ENCODE measurements at regions not wholly inside any gene's neighbourhood (a gene's known extent, or its start where the extent isn't known, plus 50 kb on each side); places are given as distances from the start of the nearest gene placed in this dataset.

GRCh38 chr4:29549342-29549741, 1170.8 kb upstream of the PCDH7 start:
- Histone ChIP-seq H3K36me3 (no peaks in the 10 kb centered on the region), H3K27ac (no peak overlapping the region), H3K9me3 (ENCODE audit: severe bottlenecking) (no peaks in the 10 kb centered on the region), H3K4me3 (ENCODE audit: low read depth, low read length) (no peak overlapping the region), H3K27me3 (ENCODE audit: insufficient read depth, low read depth, severe bottlenecking) (no peaks in the 10 kb centered on the region)
- no peak for TF ChIP-seq CTCF (IDR thresholded peaks at IDR 0.05; ENCODE audit: low read depth, low read length)
- no peak for DNase-seq

GRCh38 chr4:29551821-29552220, 1168.3 kb upstream of the PCDH7 start:
- no peak for DNase-seq
- Histone ChIP-seq H3K4me3 (ENCODE audit: low read depth, low read length) (no peak overlapping the region), H3K27me3 (ENCODE audit: insufficient read depth, low read depth, severe bottlenecking) (no peaks in the 10 kb centered on the region), H3K27ac (no peak overlapping the region), H3K9me3 (ENCODE audit: severe bottlenecking) (no peaks in the 10 kb centered on the region), H3K36me3 (no peaks in the 10 kb centered on the region)
- TF ChIP-seq CTCF (IDR thresholded peaks at IDR 0.05; ENCODE audit: low read depth, low read length) = no peak

GRCh38 chr4:29553846-29554245, 1166.3 kb upstream of the PCDH7 start:
- Histone ChIP-seq H3K27me3 (ENCODE audit: insufficient read depth, low read depth, severe bottlenecking) (no peaks in the 10 kb centered on the region), H3K36me3 (no peaks in the 10 kb centered on the region), H3K9me3 (ENCODE audit: severe bottlenecking) (no peaks in the 10 kb centered on the region), H3K27ac (no peak overlapping the region), H3K4me3 (ENCODE audit: low read depth, low read length) (no peak overlapping the region)
- TF ChIP-seq CTCF (IDR thresholded peaks at IDR 0.05; ENCODE audit: low read depth, low read length) = no peak
- no peak for DNase-seq

GRCh38 chr4:29558789-29559188, 1161.4 kb upstream of the PCDH7 start:
- Histone ChIP-seq H3K9me3 (ENCODE audit: severe bottlenecking) (no peaks in the 10 kb centered on the region), H3K36me3 (no peaks in the 10 kb centered on the region), H3K4me3 (ENCODE audit: low read depth, low read length) (no peak overlapping the region), H3K27ac (no peak overlapping the region), H3K27me3 (ENCODE audit: insufficient read depth, low read depth, severe bottlenecking) (no peaks in the 10 kb centered on the region)
- TF ChIP-seq CTCF (IDR thresholded peaks at IDR 0.05; ENCODE audit: low read depth, low read length) = no peak
- DNase-seq = no peak

GRCh38 chr4:29559286-29559685, 1160.9 kb upstream of the PCDH7 start:
- H3K27ac ChIP-seq = no peak overlapping the region
- no peak for DNase-seq
- no peak for TF ChIP-seq CTCF (IDR thresholded peaks at IDR 0.05; ENCODE audit: low read depth, low read length)
- H3K4me3 ChIP-seq (ENCODE audit: low read depth, low read length) = no peak overlapping the region
- H3K27me3 ChIP-seq (ENCODE audit: insufficient read depth, low read depth, severe bottlenecking) = no peaks in the 10 kb centered on the region
- H3K9me3 ChIP-seq (ENCODE audit: severe bottlenecking) = no peaks in the 10 kb centered on the region
- H3K36me3 ChIP-seq = no peaks in the 10 kb centered on the region

GRCh38 chr4:29560452-29560851, 1159.7 kb upstream of the PCDH7 start:
- H3K4me3 ChIP-seq (ENCODE audit: low read depth, low read length) = no peak overlapping the region
- H3K9me3 ChIP-seq (ENCODE audit: severe bottlenecking) = no peaks in the 10 kb centered on the region
- no peak for TF ChIP-seq CTCF (IDR thresholded peaks at IDR 0.05; ENCODE audit: low read depth, low read length)
- H3K27me3 ChIP-seq (ENCODE audit: insufficient read depth, low read depth, severe bottlenecking) = no peaks in the 10 kb centered on the region
- no peak for DNase-seq
- no peaks in the 10 kb centered on the region for H3K36me3 ChIP-seq
- no peak overlapping the region for H3K27ac ChIP-seq

Measured in WERI-Rb-1 (cell line).